HG03064 (cell line): ENCODE measurements at regions not wholly inside any gene's neighbourhood (a gene's known extent, or its start where the extent isn't known, plus 50 kb on each side); places are given as distances from the start of the nearest gene placed in this dataset.

Experiments
- ATAC-seq: cut with Tn5 transposase; IDR thresholded peaks from one replicate; pipeline ENCODE4 v1.9.1; 2021; ENCODE audit warnings: low read depth; ENCODE audit not compliant: unreplicated experiment

DNA sequence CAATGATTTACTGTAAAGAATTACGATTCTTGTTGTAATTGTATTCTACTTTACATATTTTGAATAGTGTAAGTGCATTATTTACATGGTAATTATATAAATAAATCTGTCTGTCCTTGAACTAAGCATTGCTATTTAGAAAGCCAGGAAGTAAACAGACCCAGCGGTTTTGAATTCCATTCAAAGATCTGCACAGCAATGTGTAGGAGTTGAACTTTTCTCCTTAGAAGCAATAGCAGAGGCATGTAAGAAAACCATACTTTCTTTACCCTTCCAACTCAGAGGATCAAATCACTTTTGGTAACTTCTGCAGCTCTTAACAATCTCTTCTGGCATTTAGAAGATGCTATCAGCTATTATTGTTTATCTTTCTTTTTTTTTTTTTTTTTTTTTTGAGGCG, 109.2 kb upstream of the VRK2 start:
- no peak for ATAC-seq

DNA sequence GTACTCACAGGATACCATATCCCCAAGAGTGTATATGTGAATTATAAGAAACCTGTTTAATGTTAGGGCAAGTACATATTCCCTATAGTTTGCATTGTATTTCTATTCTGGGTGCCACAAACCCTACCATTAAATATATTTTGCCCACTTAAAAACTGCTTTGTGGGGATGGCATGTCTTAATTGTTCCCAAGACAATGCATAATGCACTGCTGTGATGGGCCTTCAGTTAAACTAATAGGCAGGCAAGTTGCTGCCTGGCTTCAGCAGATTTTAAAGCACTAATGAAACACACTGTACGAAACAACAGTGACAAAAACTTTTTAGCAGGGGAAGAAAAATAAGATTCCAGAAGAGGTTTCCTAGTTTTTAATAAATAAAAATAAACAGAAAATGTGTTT, 104.8 kb upstream of the VRK2 start:
- ATAC-seq: no peak

DNA sequence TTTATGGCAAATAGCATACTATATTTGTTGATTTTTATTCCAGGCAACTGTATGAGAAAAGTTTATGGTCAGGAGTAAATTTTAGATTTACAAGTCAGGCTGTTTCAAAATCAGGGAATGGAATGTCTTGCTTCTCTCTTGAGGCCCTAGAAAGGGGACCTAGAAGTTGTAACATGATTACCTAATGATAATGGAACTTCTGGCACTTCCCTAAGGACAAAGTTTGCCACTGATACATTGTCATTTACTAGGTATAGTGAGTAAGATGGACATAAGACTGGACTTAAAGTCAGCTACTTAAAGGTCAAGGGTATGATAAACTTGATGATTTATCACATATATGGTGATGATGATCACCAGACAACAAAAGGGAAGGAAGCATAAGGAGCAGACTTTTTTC, 103.3 kb upstream of the VRK2 start:
- ATAC-seq: no peak

DNA sequence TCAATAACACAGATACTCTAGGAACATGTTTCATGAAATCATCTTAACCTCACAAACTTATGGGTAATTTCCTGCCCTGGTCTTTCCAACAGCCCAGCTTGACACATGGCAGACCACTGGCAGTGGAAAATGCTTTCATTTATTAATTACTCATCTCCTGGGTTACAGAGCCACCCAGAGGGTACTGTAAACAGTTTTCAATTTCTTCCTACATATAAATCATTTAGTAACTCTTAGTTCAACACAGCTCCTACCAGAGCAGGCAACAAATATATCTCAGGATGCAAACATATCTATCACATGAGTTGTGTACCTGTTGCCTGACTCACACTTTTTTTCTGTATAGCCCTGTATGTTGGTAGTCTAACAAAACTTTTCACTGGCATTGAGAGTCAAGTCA, 99.2 kb upstream of the VRK2 start:
- ATAC-seq: no peak

DNA sequence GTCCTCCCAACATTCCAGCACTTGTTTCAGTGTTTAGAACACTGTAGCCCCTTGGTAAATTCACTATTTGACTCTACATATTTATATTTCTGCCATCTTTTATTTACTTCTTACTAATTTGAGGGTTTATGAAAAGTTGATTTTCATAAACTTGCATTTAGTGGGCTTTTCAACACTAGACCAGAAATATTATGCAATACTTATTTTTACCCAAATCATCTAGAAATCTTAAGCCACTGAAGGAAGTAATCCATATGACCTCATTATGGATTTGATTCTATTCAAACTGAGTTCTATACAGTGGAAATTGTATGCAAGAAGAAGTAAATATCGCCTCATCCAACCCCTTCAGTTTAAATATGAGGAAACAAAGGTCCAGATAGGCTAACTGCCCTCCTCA, 92.6 kb upstream of the VRK2 start:
- ATAC-seq: no peak

DNA sequence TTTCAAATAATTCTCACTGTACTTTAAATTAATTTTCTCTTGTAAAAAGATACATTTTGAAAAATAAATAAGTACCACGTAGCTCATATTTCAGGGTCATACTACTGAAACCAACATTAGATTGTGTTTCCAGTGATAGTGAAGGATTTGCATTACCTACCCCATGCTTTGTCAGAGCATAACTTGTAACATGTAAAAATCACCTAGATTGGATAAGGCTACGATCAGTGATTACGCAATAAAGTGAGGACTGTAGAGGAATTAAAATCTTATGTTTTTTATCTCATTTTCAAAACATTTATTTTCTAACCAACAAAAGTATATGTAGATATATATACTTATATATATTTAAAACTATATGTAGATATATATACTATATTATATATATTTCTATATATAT, 89.4 kb upstream of the VRK2 start:
- no peak for ATAC-seq

DNA sequence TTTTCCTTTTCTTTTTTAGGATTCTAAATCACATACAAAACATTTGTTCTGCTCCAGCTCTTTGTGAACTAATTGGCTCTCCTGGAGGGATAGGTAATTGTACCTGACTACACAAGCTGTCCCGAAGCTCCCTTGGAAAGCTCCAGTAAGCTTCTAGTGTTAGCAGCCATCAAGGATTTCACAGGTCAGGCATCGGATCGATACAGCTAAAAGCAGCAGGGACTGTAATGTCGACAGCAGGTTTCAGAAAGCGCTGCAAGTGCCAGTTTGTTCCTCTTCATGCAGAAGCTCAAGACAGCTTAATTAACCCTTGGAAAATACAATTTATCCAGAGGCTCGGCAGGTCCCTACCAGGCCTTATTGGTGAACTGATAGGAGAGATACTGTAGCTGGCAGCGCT, 87.2 kb upstream of the VRK2 start:
- no peak for ATAC-seq

DNA sequence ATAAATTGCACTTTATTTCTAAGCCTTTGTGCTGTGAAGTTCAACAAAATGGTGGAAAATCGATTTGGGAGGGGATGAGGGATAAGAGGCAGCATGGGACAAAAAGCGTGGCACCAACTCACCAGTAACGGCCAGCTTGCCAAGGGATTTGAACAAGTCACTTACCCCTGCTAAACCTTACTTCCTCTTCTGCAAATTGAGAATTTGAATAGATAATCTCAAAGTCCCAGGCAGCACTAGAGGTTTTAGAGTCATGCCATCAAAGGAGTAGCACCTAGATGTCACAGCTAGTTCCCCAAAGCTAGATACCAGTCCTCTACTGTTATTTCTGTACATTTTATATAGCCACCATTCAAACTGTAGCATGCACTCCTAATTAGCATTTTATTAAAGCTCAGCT, 83.7 kb upstream of the VRK2 start:
- ATAC-seq: no peak

DNA sequence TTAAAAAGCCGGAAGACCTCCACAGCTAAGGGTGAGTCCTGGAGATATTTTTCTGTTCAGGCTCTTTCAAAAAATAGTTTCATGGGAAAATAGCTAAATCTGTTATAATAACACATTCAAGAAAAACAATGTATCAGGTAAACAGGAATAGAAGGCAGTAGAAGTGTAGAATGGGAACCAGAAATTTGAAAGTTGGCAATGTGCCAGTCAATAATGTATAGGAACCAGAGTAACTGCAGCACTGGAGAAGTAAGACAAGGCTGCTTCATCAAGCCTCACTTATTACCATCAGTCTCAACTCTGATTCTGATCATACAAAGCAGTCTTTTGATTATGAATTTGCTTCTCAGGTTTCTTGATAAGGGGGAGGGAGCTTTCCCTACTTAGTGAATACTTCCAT, 81.4 kb upstream of the VRK2 start:
- ATAC-seq: no peak

DNA sequence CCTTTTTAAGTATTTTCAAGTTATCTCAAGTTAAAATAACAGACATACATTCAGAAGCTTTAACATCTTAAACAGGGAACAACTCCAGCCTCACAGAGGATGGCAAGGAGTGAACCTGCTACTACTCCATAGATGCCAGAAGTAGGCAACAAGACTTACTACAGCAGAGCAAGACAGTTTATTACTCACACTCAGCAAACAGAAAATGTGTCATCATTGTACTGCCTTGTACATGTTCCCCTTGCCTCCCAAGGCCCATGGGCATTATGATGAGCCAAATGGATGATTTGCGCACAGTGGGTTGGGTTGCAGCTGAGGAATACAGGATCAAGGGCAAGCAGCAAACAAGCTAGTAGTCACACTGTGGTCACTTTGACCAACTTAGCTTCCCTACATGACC, 80.6 kb upstream of the VRK2 start:
- no peak for ATAC-seq

DNA sequence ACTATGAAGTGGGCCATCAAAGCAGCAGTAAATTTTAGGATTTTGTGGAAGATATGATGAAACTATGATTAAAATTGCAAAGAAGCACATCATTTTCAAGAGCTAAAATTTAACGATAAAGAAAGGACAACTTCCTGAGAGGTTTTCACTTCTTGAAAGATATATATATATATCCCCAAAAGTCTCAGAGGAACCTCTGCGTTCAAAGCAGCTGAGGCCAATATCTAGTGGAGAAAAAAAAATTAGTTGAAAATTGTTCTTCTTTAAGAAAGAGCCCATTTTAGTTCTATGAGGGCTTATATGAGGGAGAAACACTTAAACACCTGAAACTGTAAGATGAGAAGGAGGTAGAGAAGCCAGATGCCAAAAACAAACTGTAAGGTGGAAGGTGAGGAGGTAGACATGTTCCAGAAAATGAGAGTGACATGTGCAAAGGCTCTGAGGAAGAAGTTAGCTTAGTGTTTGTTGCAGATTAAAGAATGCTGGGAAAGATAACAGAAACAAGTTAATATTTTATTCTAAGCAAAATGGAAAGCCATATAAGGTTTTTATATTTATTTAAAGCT, 72.9 kb upstream of the VRK2 start:
- no peak for ATAC-seq

DNA sequence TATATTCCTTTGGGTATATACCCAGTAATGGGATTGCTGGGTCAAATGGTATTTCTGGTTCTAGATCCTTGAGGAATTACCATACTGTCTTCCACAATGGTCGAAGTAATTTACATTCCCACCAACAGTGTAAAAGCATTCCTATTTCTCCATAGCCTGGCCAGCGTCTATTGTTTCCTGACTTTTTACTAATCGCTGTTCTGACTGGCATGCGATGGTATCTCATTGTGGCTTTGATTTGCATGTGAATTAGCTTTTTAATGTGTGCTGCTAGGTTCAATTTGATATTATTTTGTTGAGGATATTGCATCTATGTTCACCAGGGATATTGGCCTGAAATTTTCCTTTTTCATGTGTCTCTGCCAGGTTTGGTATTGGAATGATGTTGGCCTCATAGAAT, 67.4 kb upstream of the VRK2 start:
- ATAC-seq: no peak

DNA sequence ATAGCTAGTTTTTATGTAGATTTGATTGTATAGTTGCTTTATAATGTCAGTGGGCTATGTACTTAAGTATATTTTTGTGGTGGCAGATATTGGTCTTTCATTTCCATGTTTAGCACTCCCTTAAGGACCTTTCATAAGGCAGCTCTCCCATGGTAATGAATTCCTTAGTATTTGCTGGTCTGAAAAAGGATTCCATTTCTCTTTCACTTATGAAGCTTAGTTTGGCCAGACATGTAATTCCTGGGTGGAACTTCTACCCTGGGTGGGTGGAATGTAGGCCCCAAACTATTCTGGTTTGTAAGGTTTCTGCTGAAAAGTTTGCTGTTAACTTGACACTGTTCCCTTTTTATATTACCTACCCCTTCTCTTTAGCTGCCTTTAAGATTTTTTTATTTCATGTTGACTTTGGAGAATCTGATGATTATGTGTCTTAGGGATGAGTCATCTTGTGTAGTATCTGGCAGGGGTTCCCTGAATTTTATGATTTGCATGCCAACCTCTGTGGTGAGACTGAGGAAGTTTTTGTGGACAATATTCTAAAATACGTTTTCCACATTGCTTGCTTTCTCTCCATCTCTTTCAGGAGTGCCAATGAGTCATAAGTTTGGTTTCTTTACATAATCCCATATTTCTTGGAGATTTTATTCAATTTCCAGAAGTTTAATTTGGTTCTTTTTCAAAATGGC, 65.4 kb upstream of the VRK2 start:
- no peak for ATAC-seq

DNA sequence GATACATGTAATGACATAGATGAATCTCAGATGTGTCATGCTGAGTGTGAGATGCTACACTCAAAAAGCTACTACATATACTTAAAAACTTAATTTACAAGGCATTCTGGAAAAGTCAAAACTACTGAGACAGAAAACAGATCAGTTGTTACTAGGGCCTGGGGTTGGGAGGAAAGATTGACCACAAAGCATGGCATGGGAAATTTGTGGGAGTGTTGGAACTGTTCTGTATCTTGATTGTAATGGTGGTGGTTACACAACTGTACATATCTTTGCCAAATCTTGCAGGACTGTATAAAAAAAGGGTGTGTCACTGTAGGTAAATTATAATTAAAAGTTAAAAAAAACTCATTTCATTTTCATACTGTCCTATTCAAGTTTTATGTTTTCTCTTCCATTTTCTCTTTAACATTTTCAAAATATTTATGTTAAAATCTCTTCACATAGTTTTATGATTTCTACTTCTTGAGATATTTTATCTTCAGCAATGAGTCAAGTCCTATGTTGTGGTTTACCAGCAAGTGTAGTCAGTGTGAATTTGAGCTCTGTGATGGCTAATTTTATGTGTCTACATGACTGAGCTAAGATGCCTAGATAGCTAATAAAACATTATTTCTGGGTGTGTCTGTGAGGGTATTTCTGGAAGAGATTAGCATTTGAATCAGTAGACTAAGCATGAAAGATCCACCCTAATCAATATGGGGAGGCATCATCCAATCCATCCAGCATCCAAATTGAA, 58.6 kb upstream of the VRK2 start:
- no peak for ATAC-seq

DNA sequence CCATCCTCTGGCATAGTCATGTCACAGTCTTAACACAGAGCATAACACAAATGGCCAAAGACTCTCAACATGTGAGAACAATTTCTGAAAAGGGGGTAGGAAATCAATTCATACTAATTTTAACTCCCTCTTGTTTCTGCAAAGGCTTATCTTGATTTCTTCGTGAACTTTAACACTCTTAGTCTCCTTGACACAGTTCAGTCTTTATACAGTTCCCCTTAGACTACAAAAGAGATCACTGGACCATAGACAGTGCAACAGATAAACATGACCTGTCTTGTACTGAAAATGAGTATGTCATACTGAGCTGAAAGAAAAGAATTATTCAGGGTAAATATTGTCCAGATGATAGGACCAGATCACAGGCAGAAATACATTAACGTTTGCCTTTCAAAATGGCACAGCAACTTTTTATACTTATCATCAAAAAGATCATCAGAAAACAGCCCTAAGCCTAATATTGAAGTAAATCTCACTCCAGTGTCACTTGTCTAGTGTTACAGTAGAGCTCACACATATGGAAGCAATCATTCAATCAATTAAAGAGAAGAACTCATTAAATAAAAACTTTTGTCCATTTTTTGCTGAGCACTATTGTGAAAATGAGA, 56.4 kb upstream of the VRK2 start:
- peak; percentile 93 for ATAC-seq
